ENCODE measurements at regions not wholly inside any gene's neighbourhood (a gene's known extent, or its start where the extent isn't known, plus 50 kb on each side); places are given as distances from the start of the nearest gene placed in this dataset.

GRCh38 chr4:13215560-13215959 is 268.6 kb downstream of the RAB28 start:
- H3K4me3 ChIP-seq (ENCODE audit: low read length), result no peak overlapping the region
- H3K4me1 ChIP-seq (ENCODE audit: insufficient read depth, low read length), result peaks cover 8% of the 10 kb centered on the region; the same call in 1 of the 2 replicates
- H3K9ac ChIP-seq (ENCODE audit: low read depth, low read length), result no peak overlapping the region
- H3K27ac ChIP-seq (ENCODE audit: low read depth, low read length), result no peak overlapping the region
- H3K9me3 ChIP-seq (ENCODE audit: insufficient read depth, low read depth, low read length), result 0 out of 2 replicates have a peak, but pooled peaks cover 4% of the 10 kb centered on the region
- no peaks in the 10 kb centered on the region for H3K36me3 ChIP-seq (ENCODE audit: insufficient read depth, low read length)
- 94% methylated on average over 5 of the region's 5 CpGs for WGBS
- no peaks in the 10 kb centered on the region for H3K27me3 ChIP-seq (ENCODE audit: insufficient read depth, low read length)

DNA sequence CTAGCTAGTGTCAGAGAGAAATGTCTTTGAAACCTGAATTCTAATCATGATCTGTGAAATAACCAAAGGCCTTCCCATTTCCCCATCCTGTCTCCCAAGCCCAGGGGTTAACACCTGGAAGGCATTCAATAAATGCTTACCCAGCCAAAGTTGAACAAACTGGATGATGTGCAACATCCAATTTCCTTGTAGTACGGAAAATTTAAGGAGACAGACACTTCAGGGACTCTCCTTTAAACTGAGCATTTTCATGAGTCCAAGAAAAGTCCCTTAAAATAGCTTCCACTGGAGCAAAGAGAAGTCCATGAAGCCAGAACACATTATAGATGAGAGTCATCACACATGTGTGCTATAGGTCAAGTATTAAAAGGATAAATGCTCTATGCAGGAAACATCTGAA is 271.2 kb downstream of the RAB28 start:
- Histone ChIP-seq H3K9me3 (ENCODE audit: insufficient read depth, low read depth, low read length) (0 out of 2 replicates have a peak, but pooled peaks cover 4% of the 10 kb centered on the region), H3K36me3 (ENCODE audit: insufficient read depth, low read length) (no peaks in the 10 kb centered on the region), H3K4me3 (ENCODE audit: low read length) (no peak overlapping the region), H3K27me3 (ENCODE audit: insufficient read depth, low read length) (no peaks in the 10 kb centered on the region), H3K4me1 (ENCODE audit: insufficient read depth, low read length) (no peaks in the 10 kb centered on the region), H3K27ac (ENCODE audit: low read depth, low read length) (no peak overlapping the region), H3K9ac (ENCODE audit: low read depth, low read length) (no peak overlapping the region)
- 93% methylated on average over 1 of the region's 1 CpG for WGBS

DNA sequence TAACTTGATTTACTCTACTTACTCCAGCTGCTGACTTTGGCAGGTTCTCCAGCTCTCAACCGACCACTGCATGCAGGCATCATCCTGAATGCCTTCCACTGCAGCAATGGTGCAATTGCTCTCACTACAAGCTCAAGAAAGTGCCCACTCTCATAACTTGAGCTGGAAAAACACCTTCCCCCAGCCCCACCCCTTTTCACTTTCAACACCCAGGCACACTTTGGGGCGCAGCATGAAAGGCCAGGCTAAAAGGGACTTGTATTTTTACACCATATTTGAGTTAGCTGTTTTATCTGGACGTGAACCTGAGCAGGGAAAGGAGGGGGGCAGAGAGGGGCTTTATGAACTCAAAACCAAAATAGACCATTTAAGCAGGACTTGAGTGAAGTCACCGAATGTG is 274.5 kb downstream of the RAB28 start:
- Histone ChIP-seq H3K36me3 (ENCODE audit: insufficient read depth, low read length) (no peaks in the 10 kb centered on the region), H3K9ac (ENCODE audit: low read depth, low read length) (no peak overlapping the region), H3K9me3 (ENCODE audit: insufficient read depth, low read depth, low read length) (no peaks in the 10 kb centered on the region), H3K4me3 (ENCODE audit: low read length) (no peak overlapping the region), H3K27ac (ENCODE audit: low read depth, low read length) (no peak overlapping the region), H3K4me1 (ENCODE audit: insufficient read depth, low read length) (peaks cover 3% of the 10 kb centered on the region; the same call in 1 of the 2 replicates), H3K27me3 (ENCODE audit: insufficient read depth, low read length) (no peaks in the 10 kb centered on the region)
- WGBS, result 90% methylated on average over 4 of the region's 4 CpGs

GRCh38 chr4:13208558-13209193 is 275.5 kb downstream of the RAB28 start:
- Histone ChIP-seq H3K27ac (ENCODE audit: low read depth, low read length) (no peak overlapping the region), H3K4me1 (ENCODE audit: insufficient read depth, low read length) (peaks cover 3% of the 10 kb centered on the region; the same call in 1 of the 2 replicates), H3K9ac (ENCODE audit: low read depth, low read length) (no peak overlapping the region), H3K4me3 (ENCODE audit: low read length) (no peak overlapping the region), H3K36me3 (ENCODE audit: insufficient read depth, low read length) (no peaks in the 10 kb centered on the region), H3K27me3 (ENCODE audit: insufficient read depth, low read length) (no peaks in the 10 kb centered on the region), H3K9me3 (ENCODE audit: insufficient read depth, low read depth, low read length) (no peaks in the 10 kb centered on the region)
- WGBS, result 94% methylated on average over 3 of the region's 3 CpGs

DNA sequence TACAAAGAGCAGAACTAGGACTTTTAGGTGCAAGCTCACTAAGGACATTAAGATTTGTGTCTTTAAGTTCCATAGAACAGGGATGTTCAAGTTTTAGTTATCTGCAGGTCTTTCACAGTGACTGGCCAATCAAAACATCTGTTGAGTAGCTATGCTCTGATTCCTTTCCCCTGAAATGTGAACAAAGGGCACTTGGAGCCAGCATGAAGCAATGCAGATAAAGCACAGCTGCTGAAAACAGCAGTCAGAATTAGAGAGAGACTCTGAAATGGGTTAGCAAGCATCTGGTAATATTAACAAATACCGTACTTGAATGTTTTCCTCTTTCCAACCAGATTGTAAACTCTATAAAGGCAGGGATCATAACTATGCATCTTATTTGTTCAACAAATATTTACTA is 276.9 kb downstream of the RAB28 start:
- Histone ChIP-seq H3K4me3 (ENCODE audit: low read length) (no peak overlapping the region), H3K9ac (ENCODE audit: low read depth, low read length) (no peak overlapping the region), H3K27me3 (ENCODE audit: insufficient read depth, low read length) (no peaks in the 10 kb centered on the region), H3K27ac (ENCODE audit: low read depth, low read length) (no peak overlapping the region), H3K36me3 (ENCODE audit: insufficient read depth, low read length) (no peaks in the 10 kb centered on the region), H3K9me3 (ENCODE audit: insufficient read depth, low read depth, low read length) (no peaks in the 10 kb centered on the region), H3K4me1 (ENCODE audit: insufficient read depth, low read length) (peaks cover 3% of the 10 kb centered on the region; the same call in 1 of the 2 replicates)
- 93% methylated on average over 1 of the region's 1 CpG for WGBS

- Histone ChIP-seq H3K36me3 (ENCODE audit: insufficient read depth, low read length) (no peaks in the 10 kb centered on the region), H3K4me1 (ENCODE audit: insufficient read depth, low read length) (peaks cover 3% of the 10 kb centered on the region; the same call in 1 of the 2 replicates), H3K4me3 (ENCODE audit: low read length) (no peak overlapping the region), H3K27ac (ENCODE audit: low read depth, low read length) (no peak overlapping the region), H3K9ac (ENCODE audit: low read depth, low read length) (no peak overlapping the region), H3K27me3 (ENCODE audit: insufficient read depth, low read length) (no peaks in the 10 kb centered on the region), H3K9me3 (ENCODE audit: insufficient read depth, low read depth, low read length) (no peaks in the 10 kb centered on the region)
- no CpG with 5 or more reads among the region's 1 CpG for WGBS
Measured at GRCh38 chr4:13203101-13203500, 281.0 kb downstream of the RAB28 start.

DNA sequence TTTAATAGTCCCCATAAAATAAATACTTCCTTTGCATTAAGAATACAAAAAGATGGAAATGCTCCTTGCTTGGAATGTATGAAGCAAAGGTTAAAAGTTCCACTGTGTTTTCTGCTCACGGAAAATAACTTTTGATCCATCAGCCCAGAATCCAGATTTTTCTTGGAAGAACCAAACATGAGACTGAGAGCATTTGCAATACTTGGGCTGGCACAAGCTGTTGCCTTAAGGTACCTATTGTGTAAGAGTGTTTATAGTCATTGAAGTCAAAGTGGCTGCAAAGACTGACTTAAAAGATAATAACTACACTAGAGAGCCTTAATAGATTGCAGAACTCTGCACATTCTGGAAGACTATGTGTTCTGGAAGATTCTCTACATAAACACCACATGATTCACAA is 281.4 kb downstream of the RAB28 start:
- H3K9me3 ChIP-seq (ENCODE audit: insufficient read depth, low read depth, low read length), result no peaks in the 10 kb centered on the region
- no peaks in the 10 kb centered on the region for H3K36me3 ChIP-seq (ENCODE audit: insufficient read depth, low read length)
- H3K27me3 ChIP-seq (ENCODE audit: insufficient read depth, low read length), result no peaks in the 10 kb centered on the region
- peaks cover 3% of the 10 kb centered on the region; the same call in 1 of the 2 replicates for H3K4me1 ChIP-seq (ENCODE audit: insufficient read depth, low read length)
- H3K4me3 ChIP-seq (ENCODE audit: low read length), result no peak overlapping the region
- H3K27ac ChIP-seq (ENCODE audit: low read depth, low read length), result no peak overlapping the region
- WGBS, result 100% methylated on average over 1 of the region's 1 CpG
- no peak overlapping the region for H3K9ac ChIP-seq (ENCODE audit: low read depth, low read length)

DNA sequence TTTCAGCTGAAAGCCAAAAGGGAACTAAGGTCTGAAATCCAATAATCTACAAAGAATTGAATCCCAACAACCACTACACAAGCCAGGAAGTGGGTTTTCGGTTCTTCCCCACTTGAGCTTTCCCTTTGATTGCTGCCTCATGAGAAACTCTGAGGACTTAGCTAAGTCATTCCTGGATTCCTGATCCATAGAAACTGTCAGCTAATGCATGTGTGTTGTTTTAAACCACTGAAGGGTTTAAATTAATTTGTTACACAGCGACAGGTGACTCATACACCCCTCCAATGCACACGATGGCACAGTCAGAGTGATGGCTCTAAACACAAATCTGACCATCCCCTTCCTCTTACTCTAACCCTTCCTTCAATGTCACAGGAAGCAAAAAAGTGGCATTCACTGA is 282.9 kb downstream of the RAB28 start:
- Histone ChIP-seq H3K27ac (ENCODE audit: low read depth, low read length) (no peak overlapping the region), H3K9me3 (ENCODE audit: insufficient read depth, low read depth, low read length) (no peaks in the 10 kb centered on the region), H3K27me3 (ENCODE audit: insufficient read depth, low read length) (no peaks in the 10 kb centered on the region), H3K9ac (ENCODE audit: low read depth, low read length) (no peak overlapping the region), H3K4me3 (ENCODE audit: low read length) (no peak overlapping the region), H3K4me1 (ENCODE audit: insufficient read depth, low read length) (no peaks in the 10 kb centered on the region), H3K36me3 (ENCODE audit: insufficient read depth, low read length) (no peaks in the 10 kb centered on the region)
- 89% methylated on average over 3 of the region's 3 CpGs for WGBS

- Histone ChIP-seq H3K9me3 (ENCODE audit: insufficient read depth, low read depth, low read length) (no peaks in the 10 kb centered on the region), H3K27me3 (ENCODE audit: insufficient read depth, low read length) (no peaks in the 10 kb centered on the region), H3K27ac (ENCODE audit: low read depth, low read length) (no peak overlapping the region), H3K4me1 (ENCODE audit: insufficient read depth, low read length) (no peaks in the 10 kb centered on the region), H3K9ac (ENCODE audit: low read depth, low read length) (no peak overlapping the region), H3K36me3 (ENCODE audit: insufficient read depth, low read length) (no peaks in the 10 kb centered on the region), H3K4me3 (ENCODE audit: low read length) (no peak overlapping the region)
- 96% methylated on average over 3 of the region's 4 CpGs for WGBS
Measured at GRCh38 chr4:13196721-13197120, 287.4 kb downstream of the RAB28 start.

- no peaks in the 10 kb centered on the region for H3K27me3 ChIP-seq (ENCODE audit: insufficient read depth, low read length)
- WGBS, result 87% methylated on average over 7 of the region's 7 CpGs
- H3K9ac ChIP-seq (ENCODE audit: low read depth, low read length), result no peak overlapping the region
- H3K9me3 ChIP-seq (ENCODE audit: insufficient read depth, low read depth, low read length), result no peaks in the 10 kb centered on the region
- no peak overlapping the region for H3K4me3 ChIP-seq (ENCODE audit: low read length)
- no peaks in the 10 kb centered on the region for H3K4me1 ChIP-seq (ENCODE audit: insufficient read depth, low read length)
- no peak overlapping the region for H3K27ac ChIP-seq (ENCODE audit: low read depth, low read length)
- no peaks in the 10 kb centered on the region for H3K36me3 ChIP-seq (ENCODE audit: insufficient read depth, low read length)
Measured at GRCh38 chr4:13193662-13194061, 290.5 kb downstream of the RAB28 start.

GRCh38 chr4:13190093-13190721 is 293.9 kb downstream of the RAB28 start:
- H3K4me1 ChIP-seq (ENCODE audit: insufficient read depth, low read length), result no peaks in the 10 kb centered on the region
- no peak overlapping the region for H3K4me3 ChIP-seq (ENCODE audit: low read length)
- no peaks in the 10 kb centered on the region for H3K27me3 ChIP-seq (ENCODE audit: insufficient read depth, low read length)
- H3K27ac ChIP-seq (ENCODE audit: low read depth, low read length), result no peak overlapping the region
- no peaks in the 10 kb centered on the region for H3K9me3 ChIP-seq (ENCODE audit: insufficient read depth, low read depth, low read length)
- no peak overlapping the region for H3K9ac ChIP-seq (ENCODE audit: low read depth, low read length)
- 93% methylated on average over 6 of the region's 6 CpGs for WGBS
- no peaks in the 10 kb centered on the region for H3K36me3 ChIP-seq (ENCODE audit: insufficient read depth, low read length)
